ENCODE measurements at regions not wholly inside any gene's neighbourhood (a gene's known extent, or its start where the extent isn't known, plus 50 kb on each side); places are given as distances from the start of the nearest gene placed in this dataset.

- TF ChIP-seq EP300 (IDR thresholded peaks at IDR 0.05) (no peak), KDM1A (IDR thresholded peaks at IDR 0.05; ENCODE audit: low read depth) (no peak), CBX2 (IDR thresholded peaks at IDR 0.05; ENCODE audit: borderline replicate concordance, low read depth) (no peak)
- TF ChIP-seq, protein P1, sequence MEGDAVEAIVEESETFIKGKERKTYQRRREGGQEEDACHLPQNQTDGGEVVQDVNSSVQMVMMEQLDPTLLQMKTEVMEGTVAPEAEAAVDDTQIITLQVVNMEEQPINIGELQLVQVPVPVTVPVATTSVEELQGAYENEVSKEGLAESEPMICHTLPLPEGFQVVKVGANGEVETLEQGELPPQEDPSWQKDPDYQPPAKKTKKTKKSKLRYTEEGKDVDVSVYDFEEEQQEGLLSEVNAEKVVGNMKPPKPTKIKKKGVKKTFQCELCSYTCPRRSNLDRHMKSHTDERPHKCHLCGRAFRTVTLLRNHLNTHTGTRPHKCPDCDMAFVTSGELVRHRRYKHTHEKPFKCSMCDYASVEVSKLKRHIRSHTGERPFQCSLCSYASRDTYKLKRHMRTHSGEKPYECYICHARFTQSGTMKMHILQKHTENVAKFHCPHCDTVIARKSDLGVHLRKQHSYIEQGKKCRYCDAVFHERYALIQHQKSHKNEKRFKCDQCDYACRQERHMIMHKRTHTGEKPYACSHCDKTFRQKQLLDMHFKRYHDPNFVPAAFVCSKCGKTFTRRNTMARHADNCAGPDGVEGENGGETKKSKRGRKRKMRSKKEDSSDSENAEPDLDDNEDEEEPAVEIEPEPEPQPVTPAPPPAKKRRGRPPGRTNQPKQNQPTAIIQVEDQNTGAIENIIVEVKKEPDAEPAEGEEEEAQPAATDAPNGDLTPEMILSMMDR (IDR thresholded peaks at IDR 0.05) = no peak
These were observed 331.3 kb upstream of the PROK2 start for GRCh38 chr3:72116226-72116625.
